ENCODE measurements at regions not wholly inside any gene's neighbourhood (a gene's known extent, or its start where the extent isn't known, plus 50 kb on each side); places are given as distances from the start of the nearest gene placed in this dataset.

GRCh38 chr10:3455385-3456334 is 283.1 kb upstream of the PITRM1 start:
- DNase-seq (ENCODE audit: low spot score), result no peak

- DNase-seq (ENCODE audit: low spot score), result no peak
Measured at GRCh38 chr10:3452683-3453361, 280.2 kb upstream of the PITRM1 start.

GRCh38 chr10:3452173-3452626 is 279.6 kb upstream of the PITRM1 start:
- DNase-seq (ENCODE audit: low spot score), result peak; percentile 62

GRCh38 chr10:3451516-3452172 is 279.1 kb upstream of the PITRM1 start:
- no peak for DNase-seq (ENCODE audit: low spot score)

- DNase-seq (ENCODE audit: low spot score), result no peak
Measured at GRCh38 chr10:3446221-3446620, 273.6 kb upstream of the PITRM1 start.

- no peak for DNase-seq (ENCODE audit: low spot score)
Measured at GRCh38 chr10:3445648-3446047, 273.1 kb upstream of the PITRM1 start.

DNA sequence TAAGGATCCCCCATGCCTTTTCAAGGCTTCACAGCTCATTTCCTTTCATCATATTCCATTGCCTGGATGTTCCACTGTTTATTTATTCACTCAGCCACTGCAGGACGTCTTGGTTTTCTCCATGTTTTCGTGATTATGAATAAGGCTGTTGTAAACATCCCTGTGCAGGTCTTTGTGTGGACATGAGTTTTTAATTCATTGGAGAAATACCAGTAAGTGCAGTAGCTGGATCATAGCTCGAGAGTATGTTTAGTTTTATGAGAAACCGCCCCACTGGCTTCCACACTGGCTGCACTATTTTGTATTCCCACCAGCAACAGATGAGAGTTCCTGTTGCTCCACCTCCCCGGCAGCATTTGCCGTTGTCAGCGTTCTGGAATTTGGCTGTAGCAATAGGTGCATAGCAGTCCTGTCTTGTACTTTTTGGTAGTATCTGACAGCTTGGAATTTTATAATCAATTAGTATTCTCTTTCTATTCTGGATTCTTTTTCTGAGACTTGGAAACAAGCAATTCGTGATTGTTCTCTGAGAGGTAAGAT is 269.9 kb upstream of the PITRM1 start:
- no peak for DNase-seq (ENCODE audit: low spot score)

DNA sequence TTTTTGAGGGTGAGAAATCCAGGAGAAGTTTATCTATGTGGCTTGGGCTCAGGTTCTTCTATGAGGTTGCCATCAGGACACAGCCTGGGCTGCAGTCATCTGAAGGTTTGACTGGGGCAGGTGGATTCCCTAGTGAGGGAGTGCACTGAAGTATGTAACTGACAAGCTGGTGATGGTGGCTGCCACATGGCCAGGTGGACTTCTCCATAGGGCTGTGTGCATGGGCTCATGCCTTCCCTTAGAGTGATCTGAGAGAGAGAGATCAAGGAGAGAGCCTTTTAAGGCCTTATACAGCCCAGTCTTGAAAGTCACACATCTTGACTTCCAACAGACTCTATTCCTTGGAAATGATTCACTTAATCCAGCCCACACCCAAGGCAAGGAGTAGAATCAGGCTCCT is 266.6 kb upstream of the PITRM1 start:
- no peak for DNase-seq (ENCODE audit: low spot score)

DNA sequence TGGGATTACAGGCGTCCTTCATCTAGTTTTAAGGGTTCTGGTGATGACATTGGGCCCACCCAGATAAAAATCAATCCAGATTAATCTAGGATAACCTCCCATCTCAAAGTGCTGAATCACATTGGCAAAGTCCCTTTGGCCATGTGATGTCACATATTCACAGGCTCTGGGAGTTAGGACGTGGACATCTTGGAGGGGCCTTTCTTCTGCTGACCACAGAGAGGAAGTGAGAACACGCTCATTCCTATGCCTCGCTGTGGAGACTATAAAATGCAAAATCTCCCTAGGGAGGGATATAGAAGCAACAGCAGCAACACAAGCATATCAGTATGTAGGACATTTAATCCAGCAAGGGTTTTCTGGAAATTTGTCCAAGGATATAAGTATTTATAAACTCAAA is 266.0 kb upstream of the PITRM1 start:
- peak; percentile 23 for DNase-seq (ENCODE audit: low spot score)

- no peak for DNase-seq (ENCODE audit: low spot score)
Measured at GRCh38 chr10:3435671-3436070, 263.1 kb upstream of the PITRM1 start.

GRCh38 chr10:3433988-3434387 is 261.4 kb upstream of the PITRM1 start:
- no peak for DNase-seq (ENCODE audit: low spot score)

GRCh38 chr10:3433131-3433530 is 260.5 kb upstream of the PITRM1 start:
- DNase-seq (ENCODE audit: low spot score), result no peak

DNA sequence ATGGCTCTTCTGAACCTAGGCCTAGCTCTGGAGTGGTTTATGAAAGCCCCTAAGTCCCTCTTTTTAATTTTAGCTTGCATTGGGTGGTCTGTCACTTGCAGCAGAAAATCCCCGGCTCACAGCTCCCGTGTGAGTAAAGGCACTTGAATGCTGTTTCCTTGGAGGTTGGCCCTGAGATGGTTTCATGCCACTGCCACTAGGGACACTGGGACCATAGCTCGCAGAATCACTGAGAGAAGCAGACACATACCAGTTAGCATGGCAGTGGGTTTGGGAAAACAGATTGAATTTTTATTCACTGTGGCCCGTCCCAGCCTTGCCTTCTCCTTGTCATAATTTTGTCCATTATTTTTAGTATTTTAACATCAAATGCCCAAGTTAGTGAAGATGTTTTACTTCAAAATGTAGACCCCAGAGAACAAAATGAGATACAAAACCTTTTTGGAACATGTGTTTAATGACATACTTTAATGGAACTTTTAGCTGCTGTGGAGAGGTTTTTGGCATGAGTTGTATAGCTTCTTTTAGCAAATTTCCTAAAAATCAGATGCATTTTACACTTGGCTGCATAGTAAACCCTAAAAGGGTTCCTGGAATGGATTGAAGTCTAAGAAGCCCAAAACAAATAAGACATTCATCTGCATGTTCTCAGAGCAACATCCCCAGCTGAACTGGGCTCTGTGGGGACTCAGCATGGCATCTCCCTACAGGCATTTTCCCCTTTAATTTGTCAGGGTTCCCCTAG is 259.7 kb upstream of the PITRM1 start:
- peak; percentile 24 for DNase-seq (ENCODE audit: low spot score)

DNA sequence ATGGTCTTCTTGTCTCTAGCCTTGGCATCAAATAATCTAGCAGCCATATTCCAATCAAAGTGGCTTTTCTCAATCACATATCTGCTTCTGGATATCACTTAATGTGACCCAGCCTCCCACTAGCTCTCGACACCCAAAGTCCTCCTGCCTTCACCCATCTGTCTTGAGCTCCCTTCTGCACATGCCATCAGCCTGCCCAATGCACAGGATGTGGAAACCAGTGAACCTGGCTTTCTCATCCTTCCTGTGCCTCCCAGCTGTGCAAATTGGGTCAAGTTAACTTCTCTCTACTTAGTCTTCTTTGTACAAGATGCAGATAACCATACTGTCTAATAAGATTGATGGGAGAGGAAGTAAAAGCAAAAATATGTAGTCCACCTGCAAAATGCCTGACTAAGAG is 257.9 kb upstream of the PITRM1 start:
- no peak for DNase-seq (ENCODE audit: low spot score)

GRCh38 chr10:3429676-3430075 is 257.1 kb upstream of the PITRM1 start:
- no peak for DNase-seq (ENCODE audit: low spot score)

- no peak for DNase-seq (ENCODE audit: low spot score)
Measured at GRCh38 chr10:3428826-3429225, 256.2 kb upstream of the PITRM1 start.

DNA sequence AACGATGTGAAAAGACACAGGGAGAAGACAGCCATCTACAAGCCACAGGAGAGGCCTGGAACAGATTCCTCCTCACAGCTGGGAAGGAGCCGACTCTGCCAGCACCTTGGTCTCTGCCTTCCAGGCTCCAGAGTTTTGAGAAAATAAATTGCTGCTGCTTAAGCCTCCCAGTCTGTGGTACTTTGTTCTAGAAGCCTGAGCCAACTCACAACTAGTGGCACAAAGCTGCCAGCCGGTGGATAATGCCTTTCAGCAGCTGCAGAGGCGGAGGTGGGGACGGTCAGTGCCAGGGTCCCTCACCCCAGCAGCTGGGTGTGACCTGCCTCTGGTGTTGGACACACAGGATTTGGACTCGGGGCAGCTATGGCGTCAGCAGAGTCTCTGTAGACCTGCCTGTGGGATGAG is 255.4 kb upstream of the PITRM1 start:
- peak; percentile 21 for DNase-seq (ENCODE audit: low spot score)

DNA sequence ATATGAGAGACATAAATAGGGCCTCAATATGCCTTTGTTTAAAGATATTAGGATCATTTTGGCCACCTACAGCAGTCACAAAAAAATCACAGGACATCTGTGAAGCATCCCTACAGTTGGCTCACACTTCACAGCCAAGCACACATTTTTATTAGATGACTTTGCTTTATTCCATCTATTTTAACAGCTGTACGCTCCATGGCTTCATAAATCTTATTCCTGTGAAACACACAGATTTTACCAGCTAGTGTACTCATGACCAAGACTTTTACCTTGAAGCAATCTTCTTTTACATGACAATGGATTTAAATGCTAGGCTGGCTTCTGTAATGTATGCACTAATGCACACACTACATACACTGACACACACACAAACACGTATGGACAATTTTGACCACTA is 254.8 kb upstream of the PITRM1 start:
- DNase-seq (ENCODE audit: low spot score), result no peak

DNA sequence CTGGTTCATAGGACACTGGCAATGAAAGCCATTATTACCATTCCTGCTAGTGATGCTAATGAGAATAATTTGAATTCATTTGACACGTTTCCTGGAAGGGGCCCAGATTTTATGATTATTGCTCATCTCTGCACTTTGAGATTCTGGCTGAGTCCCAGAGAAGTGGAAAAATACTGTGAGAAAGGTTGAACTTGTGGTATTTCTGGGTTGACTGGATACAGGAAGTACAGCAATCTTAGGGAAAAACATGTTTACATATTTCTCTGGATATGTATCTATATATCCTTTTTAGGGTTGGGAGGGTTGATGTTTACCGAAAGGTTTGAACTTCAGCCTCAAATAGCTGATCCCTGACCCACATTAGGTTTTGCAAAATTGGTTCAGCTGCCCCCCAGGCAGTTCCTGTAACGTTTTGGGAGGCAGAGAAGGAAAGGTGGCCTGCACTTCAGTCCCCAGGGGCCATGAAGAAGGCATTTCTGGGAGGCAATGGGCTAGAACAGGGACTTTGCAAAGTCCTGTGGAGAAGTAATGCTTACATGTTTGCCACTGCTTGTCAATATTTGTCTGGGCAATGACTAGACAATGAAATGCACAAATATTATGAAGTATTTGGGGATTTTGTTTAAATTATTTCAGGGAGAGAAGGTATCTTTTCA is 253.7 kb upstream of the PITRM1 start:
- DNase-seq (ENCODE audit: low spot score), result no peak

DNA sequence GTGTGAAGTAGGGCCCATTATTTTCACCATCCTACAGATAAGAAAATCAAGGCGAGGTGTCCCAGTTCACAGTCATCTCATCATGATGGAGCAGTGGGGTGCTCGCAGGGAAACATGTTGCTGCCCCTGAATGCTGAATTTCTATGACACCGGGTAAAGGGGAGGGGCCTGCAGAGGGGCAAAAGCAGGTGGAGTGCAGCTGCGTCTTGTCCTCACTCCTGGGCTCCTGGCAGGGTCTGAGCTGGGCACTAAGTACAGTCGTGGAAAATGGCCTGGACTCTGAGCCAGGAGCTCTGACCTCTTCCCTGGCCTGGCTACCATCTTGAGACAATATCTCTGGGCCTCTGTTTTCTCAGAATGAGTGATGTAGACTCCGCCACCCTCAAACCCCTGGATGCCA is 253.1 kb upstream of the PITRM1 start:
- DNase-seq (ENCODE audit: low spot score), result no peak

GRCh38 chr10:3425261-3425660 is 252.7 kb upstream of the PITRM1 start:
- no peak for DNase-seq (ENCODE audit: low spot score)

All from pons (tissue), 1 donor.